ENCODE measurements at regions not wholly inside any gene's neighbourhood (a gene's known extent, or its start where the extent isn't known, plus 50 kb on each side); places are given as distances from the start of the nearest gene placed in this dataset.

- Mint-ChIP-seq H3K27ac (no peak overlapping the region), H3K4me3 (no peak overlapping the region), H3K36me3 (ENCODE audit: low read depth) (no peaks in the 10 kb centered on the region), H3K27me3 (ENCODE audit: low read depth) (no peaks in the 10 kb centered on the region), H3K9me3 (ENCODE audit: insufficient read depth) (no peaks in the 10 kb centered on the region), H3K4me1 (ENCODE audit: low read depth) (no peaks in the 10 kb centered on the region)
- CTCF ChIA-PET, result no interaction called here
- no peak for ATAC-seq
- POLR2A ChIA-PET, result no interaction called here
- DNase-seq, result no peak
Observed at GRCh38 chr16:86984343-86984742, 332.8 kb downstream of the C16orf95 start.

- Mint-ChIP-seq H3K27me3 (ENCODE audit: low read depth) (no peaks in the 10 kb centered on the region), H3K4me1 (ENCODE audit: low read depth) (no peaks in the 10 kb centered on the region), H3K27ac (no peak overlapping the region), H3K36me3 (ENCODE audit: low read depth) (no peaks in the 10 kb centered on the region), H3K9me3 (ENCODE audit: insufficient read depth) (no peaks in the 10 kb centered on the region), H3K4me3 (no peak overlapping the region)
- ChIA-PET POLR2A (no interaction called here), CTCF (no interaction called here)
- no peak for DNase-seq
- ATAC-seq, result no peak
Observed at GRCh38 chr16:86984991-86985647, 332.1 kb downstream of the C16orf95 start.

GRCh38 chr16:86985648-86986015 is 331.6 kb downstream of the C16orf95 start:
- H3K36me3 Mint-ChIP-seq (ENCODE audit: low read depth), result no peaks in the 10 kb centered on the region
- H3K4me3 Mint-ChIP-seq, result no peak overlapping the region
- POLR2A ChIA-PET, result no interaction called here
- no peak for DNase-seq
- H3K27me3 Mint-ChIP-seq (ENCODE audit: low read depth), result no peaks in the 10 kb centered on the region
- CTCF ChIA-PET, result no interaction called here
- no peaks in the 10 kb centered on the region for H3K9me3 Mint-ChIP-seq (ENCODE audit: insufficient read depth)
- no peak overlapping the region for H3K27ac Mint-ChIP-seq
- peaks cover 4% of the 10 kb centered on the region for H3K4me1 Mint-ChIP-seq (ENCODE audit: low read depth)
- no peak for ATAC-seq

GRCh38 chr16:86986136-86986535 is 331.1 kb downstream of the C16orf95 start:
- POLR2A ChIA-PET, result no interaction called here
- H3K4me3 Mint-ChIP-seq, result no peak overlapping the region

GRCh38 chr16:86986809-86987487 is 330.2 kb downstream of the C16orf95 start:
- ChIA-PET CTCF (no interaction called here), POLR2A (no interaction called here)
- H3K9me3 Mint-ChIP-seq (ENCODE audit: insufficient read depth), result no peaks in the 10 kb centered on the region
- no peaks in the 10 kb centered on the region for H3K36me3 Mint-ChIP-seq (ENCODE audit: low read depth)
- no peak overlapping the region for H3K27ac Mint-ChIP-seq
- ATAC-seq (peak; percentile 62), DNase-seq (no peak)
- H3K4me3 Mint-ChIP-seq, result no peak overlapping the region
- H3K27me3 Mint-ChIP-seq (ENCODE audit: low read depth), result no peaks in the 10 kb centered on the region
- H3K4me1 Mint-ChIP-seq (ENCODE audit: low read depth), result peaks cover 4% of the 10 kb centered on the region

More at GRCh38 chr16:86986136-86986535, 331.1 kb downstream of the C16orf95 start:
- no peaks in the 10 kb centered on the region for H3K9me3 Mint-ChIP-seq (ENCODE audit: insufficient read depth)
- CTCF ChIA-PET, result no interaction called here
- ATAC-seq (no peak), DNase-seq (no peak)
- H3K27ac Mint-ChIP-seq, result no peak overlapping the region
- no peaks in the 10 kb centered on the region for H3K36me3 Mint-ChIP-seq (ENCODE audit: low read depth)
- no peaks in the 10 kb centered on the region for H3K27me3 Mint-ChIP-seq (ENCODE audit: low read depth)
- H3K4me1 Mint-ChIP-seq (ENCODE audit: low read depth), result peaks cover 4% of the 10 kb centered on the region

- ChIA-PET CTCF (no interaction called here), POLR2A (no interaction called here)
Observed at GRCh38 chr16:86987746-86988670, 329.2 kb downstream of the C16orf95 start.

GRCh38 chr16:86988920-86989696 is 328.1 kb downstream of the C16orf95 start:
- Mint-ChIP-seq H3K27ac (no peak overlapping the region), H3K36me3 (ENCODE audit: low read depth) (no peaks in the 10 kb centered on the region), H3K9me3 (ENCODE audit: insufficient read depth) (no peaks in the 10 kb centered on the region), H3K27me3 (ENCODE audit: low read depth) (no peaks in the 10 kb centered on the region), H3K4me3 (no peak overlapping the region), H3K4me1 (ENCODE audit: low read depth) (peaks cover 4% of the 10 kb centered on the region)
- DNase-seq (no peak), ATAC-seq (no peak)
- ChIA-PET CTCF (no interaction called here), POLR2A (no interaction called here)

More at GRCh38 chr16:86987746-86988670, 329.2 kb downstream of the C16orf95 start:
- Mint-ChIP-seq H3K36me3 (ENCODE audit: low read depth) (no peaks in the 10 kb centered on the region), H3K4me3 (no peak overlapping the region), H3K27ac (no peak overlapping the region), H3K27me3 (ENCODE audit: low read depth) (no peaks in the 10 kb centered on the region), H3K9me3 (ENCODE audit: insufficient read depth) (no peaks in the 10 kb centered on the region), H3K4me1 (ENCODE audit: low read depth) (peaks cover 4% of the 10 kb centered on the region)
- DNase-seq (no peak), ATAC-seq (peak; percentile 30)

GRCh38 chr16:86990451-86990850 is 326.7 kb downstream of the C16orf95 start:
- ChIA-PET CTCF (no interaction called here), POLR2A (no interaction called here)
- DNase-seq (no peak), ATAC-seq (no peak)
- Mint-ChIP-seq H3K9me3 (ENCODE audit: insufficient read depth) (no peaks in the 10 kb centered on the region), H3K4me3 (no peak overlapping the region), H3K27me3 (ENCODE audit: low read depth) (no peaks in the 10 kb centered on the region), H3K36me3 (ENCODE audit: low read depth) (no peaks in the 10 kb centered on the region), H3K4me1 (ENCODE audit: low read depth) (peaks cover 4% of the 10 kb centered on the region), H3K27ac (no peak overlapping the region)

GRCh38 chr16:86991679-86992078 is 325.5 kb downstream of the C16orf95 start:
- ChIA-PET POLR2A (no interaction called here), CTCF (no interaction called here)
- ATAC-seq (no peak), DNase-seq (no peak)
- H3K27me3 Mint-ChIP-seq (ENCODE audit: low read depth), result no peaks in the 10 kb centered on the region
- H3K4me1 Mint-ChIP-seq (ENCODE audit: low read depth), result peaks cover 4% of the 10 kb centered on the region
- H3K36me3 Mint-ChIP-seq (ENCODE audit: low read depth), result no peaks in the 10 kb centered on the region
- H3K4me3 Mint-ChIP-seq, result no peak overlapping the region
- H3K9me3 Mint-ChIP-seq (ENCODE audit: insufficient read depth), result no peaks in the 10 kb centered on the region
- no peak overlapping the region for H3K27ac Mint-ChIP-seq

- POLR2A ChIA-PET, result no interaction called here
- Mint-ChIP-seq H3K4me3 (no peak overlapping the region), H3K27me3 (ENCODE audit: low read depth) (no peaks in the 10 kb centered on the region), H3K36me3 (ENCODE audit: low read depth) (no peaks in the 10 kb centered on the region), H3K4me1 (ENCODE audit: low read depth) (peaks cover 4% of the 10 kb centered on the region), H3K9me3 (ENCODE audit: insufficient read depth) (no peaks in the 10 kb centered on the region), H3K27ac (no peak overlapping the region)
- ATAC-seq, result no peak
- CTCF ChIA-PET, result no interaction called here
- DNase-seq, result no peak
Observed at GRCh38 chr16:86992587-86992986, 324.6 kb downstream of the C16orf95 start.

GRCh38 chr16:86993426-86994110 is 323.6 kb downstream of the C16orf95 start:
- peaks cover 4% of the 10 kb centered on the region for H3K4me1 Mint-ChIP-seq (ENCODE audit: low read depth)
- H3K9me3 Mint-ChIP-seq (ENCODE audit: insufficient read depth), result no peaks in the 10 kb centered on the region
- ChIA-PET CTCF (no interaction called here), POLR2A (no interaction called here)
- H3K4me3 Mint-ChIP-seq, result no peak overlapping the region
- ATAC-seq (no peak), DNase-seq (no peak)
- no peaks in the 10 kb centered on the region for H3K27me3 Mint-ChIP-seq (ENCODE audit: low read depth)
- H3K27ac Mint-ChIP-seq, result no peak overlapping the region
- H3K36me3 Mint-ChIP-seq (ENCODE audit: low read depth), result no peaks in the 10 kb centered on the region
